Omental fat pad (tissue), 3 donors: ENCODE measurements at regions not wholly inside any gene's neighbourhood (a gene's known extent, or its start where the extent isn't known, plus 50 kb on each side); places are given as distances from the start of the nearest gene placed in this dataset.

Source experiments
- ATAC-seq: fragments of 150-250 bp; one replicate; pipeline ENCODE4 v1.9.1; 2016; ENCODE audit warnings: mild to moderate bottlenecking, moderate library complexity; ENCODE audit not compliant: low FRiP score
- DNase-seq: peaks from one replicate; pipeline ENCODE4 v3.0.0-alpha.2; 2019; ENCODE audit warnings: low spot score
- CTCF ChIP-seq, 3 donors: fragments of 450-650 bp; IDR thresholded peaks; one replicate each; pipeline ENCODE4 v1.5.1; 2016 to 2017; ENCODE audit warnings: antibody characterized with exemption in 3 of 3, mild to moderate bottlenecking in 3 of 3, moderate library complexity in 2 of 3

GRCh38 chr1:185409345-185409744 lies 92.3 kb upstream of the IVNS1ABP start:
- ATAC-seq (no peak), DNase-seq (no peak)
- TF ChIP-seq CTCF (IDR thresholded peaks at IDR 0.05) = no peak

- DNase-seq (no peak), ATAC-seq (no peak)
- no peak for TF ChIP-seq CTCF (IDR thresholded peaks at IDR 0.05)
These were observed 91.7 kb upstream of the IVNS1ABP start for GRCh38 chr1:185408700-185409270.

GRCh38 chr1:185406691-185407009 lies 89.6 kb upstream of the IVNS1ABP start:
- no peak for TF ChIP-seq CTCF (IDR thresholded peaks at IDR 0.05)
- ATAC-seq = no peak

DNA sequence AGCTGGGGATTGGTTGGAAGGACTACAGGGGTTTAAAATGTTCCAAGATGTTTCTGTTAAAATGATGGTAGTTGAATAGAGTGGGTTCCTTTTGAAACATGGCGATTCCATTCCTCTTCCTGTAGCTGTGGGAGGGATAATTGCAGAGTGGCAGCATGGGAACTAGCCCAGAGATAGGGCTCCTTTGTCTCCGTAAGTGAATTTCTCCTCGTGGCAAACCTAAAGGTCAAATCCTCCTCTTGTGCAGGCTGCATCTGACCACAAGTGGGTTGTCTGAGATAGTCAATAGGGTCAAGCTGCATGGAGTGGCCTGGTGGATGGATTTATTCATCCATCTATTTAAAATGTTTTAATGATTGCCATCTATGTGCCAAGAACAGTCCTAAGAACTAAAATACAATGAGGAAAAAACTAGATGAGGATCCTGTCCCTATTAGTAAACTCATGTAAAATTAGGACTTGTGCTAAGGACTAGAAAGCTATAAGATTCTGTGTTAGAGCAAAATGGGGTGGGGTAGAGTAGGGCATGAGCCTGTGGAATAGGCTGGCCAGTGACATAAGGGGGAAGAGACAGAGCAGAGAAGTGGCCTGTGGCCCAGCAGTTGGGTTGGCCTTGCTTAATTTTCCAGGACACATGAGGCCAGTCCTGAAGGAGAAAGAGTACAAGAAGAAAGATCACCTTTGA lies 89.1 kb upstream of the IVNS1ABP start:
- no peak for TF ChIP-seq CTCF (IDR thresholded peaks at IDR 0.05)
- ATAC-seq = no peak
- DNase-seq = no peak

More at GRCh38 chr1:185406691-185407009, 89.6 kb upstream of the IVNS1ABP start:
- DNase-seq = no peak

GRCh38 chr1:185404907-185405568 lies 88.0 kb upstream of the IVNS1ABP start:
- ATAC-seq (no peak), DNase-seq (no peak)
- TF ChIP-seq CTCF (IDR thresholded peaks at IDR 0.05) = no peak

GRCh38 chr1:185404291-185404690 lies 87.2 kb upstream of the IVNS1ABP start:
- ATAC-seq (no peak), DNase-seq (no peak)
- no peak for TF ChIP-seq CTCF (IDR thresholded peaks at IDR 0.05)

- DNase-seq (no peak), ATAC-seq (no peak)
- TF ChIP-seq CTCF (IDR thresholded peaks at IDR 0.05) = no peak
These were observed 85.9 kb upstream of the IVNS1ABP start for GRCh38 chr1:185402930-185403329.
